ENCODE measurements at regions not wholly inside any gene's neighbourhood (a gene's known extent, or its start where the extent isn't known, plus 50 kb on each side); places are given as distances from the start of the nearest gene placed in this dataset.

GRCh38 chr2:46825939-46826568 lies 89.6 kb downstream of the MCFD2 start:
- ChIA-PET POLR2A (no interaction called here), CTCF (interaction anchor here (1.1 kb wide), 1 partner anchor 22 kb away, joined by 3 read pairs; no protein-coding TSS in a partner anchor)
- peaks cover 10% of the 10 kb centered on the region; the same call in 2 of the 3 replicates for H3K9me3 ChIP-seq
- peaks cover 9% of the 10 kb centered on the region; the same call in 1 of the 3 replicates for H3K4me1 ChIP-seq
- ATAC-seq = no peak
- DNase-seq (ENCODE audit: low read depth in 1 of 2, low spot score in 1 of 2) = no peak
- TF ChIP-seq CEBPB (IDR thresholded peaks at IDR 0.05) = no peak
- FAIRE-seq = no peak
- no peak overlapping the region for H3K4me3 ChIP-seq
- WGBS (ENCODE audit: missing lambda C conversion rate) = 80% methylated on average over 11 of the region's 11 CpGs
- no peak overlapping the region for H3K4me2 ChIP-seq
- peak overlapping the region in 1 of 2 experiments; percentile 60; a peak in 3 of 6 replicates for H3K27ac ChIP-seq

- POLR2A ChIA-PET = no interaction called here
- ATAC-seq = no peak
- Histone ChIP-seq H3K4me2 (no peak overlapping the region), H3K27ac (peak overlapping the region in 1 of 2 experiments; percentile 60; a peak in 3 of 6 replicates), H3K4me1 (peaks cover 9% of the 10 kb centered on the region; the same call in 1 of the 3 replicates), H3K4me3 (no peak overlapping the region), H3K9me3 (peaks cover 9% of the 10 kb centered on the region; the same call in 2 of the 3 replicates)
- no peak for FAIRE-seq
- TF ChIP-seq FOSL2 (IDR thresholded peaks at IDR 0.05) = no peak
- no peak for TF ChIP-seq FOSL2 (CRISPR knock-in tag; IDR thresholded peaks at IDR 0.05)
- no peak for TF ChIP-seq HEYL (CRISPR knock-in tag; IDR thresholded peaks at IDR 0.05)
- no peak for TF ChIP-seq MAZ (IDR thresholded peaks at IDR 0.05; ENCODE audit: borderline replicate concordance, low read depth, low read length)
- TF ChIP-seq E2F6 (IDR thresholded peaks at IDR 0.05; ENCODE audit: borderline replicate concordance, low read depth) = no peak
- no peak for TF ChIP-seq JUNB (IDR thresholded peaks at IDR 0.05)
- TF ChIP-seq ZSCAN20 (CRISPR knock-in tag; IDR thresholded peaks at IDR 0.05) = no peak
- TF ChIP-seq CHD4 (IDR thresholded peaks at IDR 0.05; ENCODE audit: borderline replicate concordance) = no peak
- no peak for TF ChIP-seq CHD2 (IDR thresholded peaks at IDR 0.05; ENCODE audit: low read length, partially characterized antibody)
- DNase-seq (ENCODE audit: low read depth in 1 of 2, low spot score in 1 of 2) = no peak
- CTCF ChIA-PET = interaction anchor here (1.1 to 3.6 kb wide), 3 partner anchors 12 to 22 kb away, joined by 3 to 12 read pairs (median 3); no protein-coding TSS in a partner anchor
- 91% methylated on average over 13 of the region's 15 CpGs for WGBS (ENCODE audit: missing lambda C conversion rate)
Observed at GRCh38 chr2:46825231-46825938, 90.2 kb downstream of the MCFD2 start.

- CTCF ChIA-PET = interaction anchor here (1.1 to 3.6 kb wide), 3 partner anchors 11 to 23 kb away, joined by 3 to 12 read pairs (median 3); no protein-coding TSS in a partner anchor
- FAIRE-seq = no peak
Observed at GRCh38 chr2:46824611-46825010, 91.0 kb downstream of the MCFD2 start.

More at GRCh38 chr2:46824611-46825010, 91.0 kb downstream of the MCFD2 start:
- peaks cover 9% of the 10 kb centered on the region; the same call in 1 of the 3 replicates for H3K4me1 ChIP-seq
- POLR2A ChIA-PET = no interaction called here
- H3K9me3 ChIP-seq = peaks cover 4% of the 10 kb centered on the region; the same call in 1 of the 3 replicates
- ATAC-seq = no peak
- DNase-seq (ENCODE audit: low read depth in 1 of 2, low spot score in 1 of 2) = no peak
- H3K27ac ChIP-seq = peak overlapping the region in 1 of 2 experiments; percentile 24; a peak in 1 of 6 replicates
- 94% methylated on average over 3 of the region's 3 CpGs for WGBS (ENCODE audit: missing lambda C conversion rate)
- no peak for TF ChIP-seq SREBF2 (IDR thresholded peaks at IDR 0.05)
- TF ChIP-seq JUN (IDR thresholded peaks at IDR 0.05) = no peak
- TF ChIP-seq FOSL2 (IDR thresholded peaks at IDR 0.05) = no peak
- TF ChIP-seq FOSL2 (CRISPR knock-in tag; IDR thresholded peaks at IDR 0.05) = no peak
- TF ChIP-seq ESRRA (IDR thresholded peaks at IDR 0.05; ENCODE audit: borderline replicate concordance, low read length) = no peak
- no peak for TF ChIP-seq ZC3H11A (IDR thresholded peaks at IDR 0.05)
- TF ChIP-seq HDAC2 (IDR thresholded peaks at IDR 0.05) = no peak
- no peak for TF ChIP-seq RCOR1 (IDR thresholded peaks at IDR 0.05; ENCODE audit: low read depth, low read length)
- no peak for TF ChIP-seq MAX (IDR thresholded peaks at IDR 0.05)
- no peak for TF ChIP-seq KDM5A (IDR thresholded peaks at IDR 0.05)
- TF ChIP-seq REST (IDR thresholded peaks at IDR 0.05) = no peak
- TF ChIP-seq FOSB (CRISPR knock-in tag; IDR thresholded peaks at IDR 0.05) = no peak
- no peak for TF ChIP-seq CHD4 (IDR thresholded peaks at IDR 0.05; ENCODE audit: borderline replicate concordance)
- TF ChIP-seq MAFK (IDR thresholded peaks at IDR 0.05; ENCODE audit: partially characterized antibody) = no peak
- TF ChIP-seq RNF2 (IDR thresholded peaks at IDR 0.05; ENCODE audit: borderline replicate concordance, low read depth) = no peak
- TF ChIP-seq ZFP36 (IDR thresholded peaks at IDR 0.05; ENCODE audit: borderline replicate concordance, partially characterized antibody) = no peak
- TF ChIP-seq CBX8 (IDR thresholded peaks at IDR 0.05) = no peak
- TF ChIP-seq CHD2 (IDR thresholded peaks at IDR 0.05; ENCODE audit: low read length, partially characterized antibody) = no peak
- no peak overlapping the region for H3K4me3 ChIP-seq
- H3K4me2 ChIP-seq = no peak overlapping the region

Measured in A549 (cell line).